SJSA1 (cell line): ENCODE measurements at regions not wholly inside any gene's neighbourhood (a gene's known extent, or its start where the extent isn't known, plus 50 kb on each side); places are given as distances from the start of the nearest gene placed in this dataset.

Experiments
- DNase-seq, 2 experiments: peaks; one replicate each; pipeline ENCODE4 v3.0.0-alpha.2; 2015 to 2020; ENCODE audit warnings: low spot score in 2 of 2, low read depth in 1 of 2
- H3K27ac ChIP-seq: fragments of 250-450 bp; sonication (Bioruptor Pico); 2 replicates; pipeline ENCODE4 v1.5.1; 2020; ENCODE audit warnings: mild to moderate bottlenecking, moderate library complexity
- H3K27me3 ChIP-seq: fragments of 250-450 bp; sonication (Bioruptor Pico); replicated peaks from 2 replicates; pipeline ENCODE4 v1.5.1; 2020; ENCODE audit warnings: mild to moderate bottlenecking, moderate library complexity
- H3K36me3 ChIP-seq: fragments of 250-450 bp; sonication (Bioruptor Pico); 2 replicates; pipeline ENCODE4 v1.5.1; 2020; ENCODE audit warnings: mild to moderate bottlenecking
- H3K4me1 ChIP-seq: fragments of 250-450 bp; sonication (Bioruptor Pico); replicated peaks from 2 replicates; pipeline ENCODE4 v1.6.1; 2021; ENCODE audit warnings: mild to moderate bottlenecking
- H3K4me3 ChIP-seq: fragments of 250-450 bp; sonication (Bioruptor Pico); 2 replicates; pipeline ENCODE4 v1.5.1; 2020; ENCODE audit warnings: mild to moderate bottlenecking
- H3K9me3 ChIP-seq: fragments of 250-450 bp; sonication (Bioruptor Pico); replicated peaks from 2 replicates; pipeline ENCODE4 v1.5.1; 2020; ENCODE audit warnings: mild to moderate bottlenecking

GRCh38 chr10:35696392-35697287 is 54.5 kb upstream of the FZD8 start:
- Histone ChIP-seq H3K27me3 (0 out of 2 replicates have a peak, but pooled peaks cover 4% of the 10 kb centered on the region), H3K4me1 (no peaks in the 10 kb centered on the region), H3K9me3 (no peaks in the 10 kb centered on the region), H3K36me3 (no peaks in the 10 kb centered on the region), H3K4me3 (no peak overlapping the region), H3K27ac (no peak overlapping the region)
- no peak for DNase-seq

- no peak for DNase-seq
- no peak overlapping the region for H3K4me3 ChIP-seq
- H3K9me3 ChIP-seq, result no peaks in the 10 kb centered on the region
- H3K27ac ChIP-seq, result no peak overlapping the region
- H3K36me3 ChIP-seq, result no peaks in the 10 kb centered on the region
- 0 out of 2 replicates have a peak, but pooled peaks cover 4% of the 10 kb centered on the region for H3K27me3 ChIP-seq
- no peaks in the 10 kb centered on the region for H3K4me1 ChIP-seq
These were observed 51.7 kb upstream of the FZD8 start for GRCh38 chr10:35693800-35694199.
